DMS 273 treated with DMSO at 0.1 percent for 48 hours (cell line): ENCODE measurements at regions not wholly inside any gene's neighbourhood (a gene's known extent, or its start where the extent isn't known, plus 50 kb on each side); places are given as distances from the start of the nearest gene placed in this dataset.
"Not testable (repeated sequence)": the region's sequence is repeated elsewhere in the genome, so short reads cannot be mapped to it uniquely, and the experiment has no call there.

Experiments
- DNase-seq: peaks from one replicate; lab custom pipeline; 2025; lab: John Stamatoyannopoulos, UW

DNA sequence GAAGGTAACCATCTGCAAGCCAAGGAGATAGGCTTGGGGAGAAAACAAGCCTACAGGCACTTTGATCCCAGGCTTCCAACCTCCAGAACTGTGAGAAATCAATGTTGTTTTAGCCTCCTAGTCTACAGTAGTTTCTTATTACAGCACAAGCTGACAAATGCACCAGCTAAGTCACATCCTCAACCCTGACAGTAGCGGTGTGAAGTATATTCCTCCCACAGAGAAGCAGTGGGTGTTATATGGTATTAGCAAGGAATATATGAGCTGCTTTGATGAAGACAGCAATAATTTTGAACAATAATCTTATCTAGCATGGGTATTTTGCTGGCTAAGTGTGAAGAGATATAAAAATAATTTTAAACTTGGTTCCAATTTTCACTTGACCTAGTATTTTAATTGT lies 2415.0 kb downstream of the ARAP2 start:
- not testable (repeated sequence) for DNase-seq

DNA sequence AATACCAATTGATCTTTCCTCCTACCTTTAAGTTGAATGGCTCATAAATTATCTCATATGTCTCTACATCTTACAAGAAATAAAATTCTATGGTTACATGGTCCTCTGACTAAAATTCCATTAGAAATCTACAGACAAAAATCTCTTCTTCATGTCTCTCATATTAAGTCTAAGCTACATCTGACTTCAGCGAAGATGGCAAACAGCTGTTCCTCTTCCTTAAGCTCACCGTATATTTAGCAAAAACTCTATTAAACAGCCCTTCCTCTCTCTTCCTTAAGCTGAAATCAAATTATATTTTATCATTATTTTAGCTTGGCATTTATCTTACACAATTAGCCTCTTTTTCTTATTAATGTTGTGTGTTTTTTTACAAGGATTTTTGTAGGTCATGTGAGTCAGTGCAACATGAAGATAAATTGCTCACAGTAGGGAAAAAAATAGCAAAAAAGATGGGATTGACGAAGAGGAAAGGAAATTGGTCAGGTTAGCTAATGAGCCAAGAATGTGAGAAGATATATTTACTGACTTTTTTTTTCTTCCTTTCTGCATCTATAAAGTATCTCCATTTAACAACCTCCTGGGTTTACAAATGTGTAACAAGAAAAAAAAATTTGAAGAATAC lies 2412.8 kb downstream of the ARAP2 start:
- DNase-seq, result no peak

DNA sequence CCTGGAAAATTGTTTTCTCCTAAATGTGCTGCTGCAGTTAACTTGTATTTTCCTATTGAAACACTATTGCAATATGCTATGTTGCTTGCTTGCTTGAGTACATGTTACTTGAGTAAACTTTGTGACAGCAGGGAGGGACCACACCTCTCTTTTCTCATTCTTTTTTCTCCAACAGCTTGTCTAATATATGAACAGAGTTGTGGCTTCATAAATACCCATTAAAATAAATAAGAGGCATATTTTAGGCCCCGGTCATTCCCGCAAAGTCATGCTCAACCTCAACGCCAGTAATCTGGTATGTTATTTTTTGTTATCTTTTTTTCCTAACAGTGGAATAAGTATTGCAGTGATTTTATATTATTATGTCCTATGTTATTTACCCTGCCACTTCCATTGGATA lies 2408.6 kb downstream of the ARAP2 start:
- DNase-seq, result not testable (repeated sequence)

DNA sequence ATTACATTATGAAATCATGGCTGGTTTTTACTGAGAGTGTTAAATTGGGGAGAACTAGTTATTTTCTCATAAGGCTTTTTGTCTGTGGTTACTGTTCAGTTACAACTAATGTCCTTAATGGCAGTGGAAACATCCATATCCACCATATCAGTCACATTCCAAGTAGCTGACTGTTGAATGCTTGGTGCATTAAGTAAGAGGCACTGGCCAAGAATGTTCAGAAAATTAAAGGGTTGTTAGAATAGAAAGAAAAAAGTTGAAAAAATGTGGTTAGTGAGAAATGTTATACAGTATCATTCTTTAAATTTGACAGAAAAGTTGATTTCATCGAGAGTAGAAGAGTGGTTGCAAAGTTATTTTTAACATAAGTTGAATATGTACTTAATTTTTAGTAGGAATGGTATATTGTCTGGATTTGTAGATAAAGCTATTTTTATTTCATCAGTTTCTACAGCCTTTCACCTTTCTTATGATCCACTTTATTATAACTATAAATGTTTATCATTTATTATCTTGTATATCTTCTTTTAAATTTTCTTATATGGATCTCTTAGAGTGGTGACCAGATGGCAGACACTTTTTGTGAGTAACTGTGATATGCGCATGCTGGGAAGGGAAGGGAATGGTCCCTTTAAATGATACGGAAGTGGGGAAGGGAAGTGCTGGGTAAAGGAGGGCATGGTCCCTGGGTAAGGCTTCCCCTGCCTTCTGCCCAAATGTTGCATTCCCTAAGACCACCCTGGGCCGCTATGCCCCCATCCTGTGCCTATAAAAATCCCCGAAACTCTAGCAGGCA lies 2407.1 kb downstream of the ARAP2 start:
- no peak for DNase-seq

DNA sequence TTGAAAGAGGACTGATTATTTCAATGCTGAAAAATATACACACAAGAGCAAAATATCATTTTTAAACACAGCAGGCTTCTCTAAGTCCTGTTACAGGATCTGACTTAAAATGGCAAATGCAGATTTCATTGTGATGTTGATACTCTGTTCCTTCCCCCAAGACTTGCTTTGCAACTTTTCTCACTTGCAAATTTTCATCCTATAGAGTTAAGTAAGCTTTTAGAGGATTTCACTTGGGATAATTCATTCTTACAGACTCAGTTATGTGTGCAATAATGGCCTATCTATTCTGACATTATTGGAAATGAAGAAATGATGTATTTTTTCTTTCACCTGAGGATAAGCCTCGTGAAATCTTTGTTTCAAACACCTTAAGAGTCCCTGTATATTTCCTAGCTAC lies 2403.2 kb downstream of the ARAP2 start:
- no peak for DNase-seq

DNA sequence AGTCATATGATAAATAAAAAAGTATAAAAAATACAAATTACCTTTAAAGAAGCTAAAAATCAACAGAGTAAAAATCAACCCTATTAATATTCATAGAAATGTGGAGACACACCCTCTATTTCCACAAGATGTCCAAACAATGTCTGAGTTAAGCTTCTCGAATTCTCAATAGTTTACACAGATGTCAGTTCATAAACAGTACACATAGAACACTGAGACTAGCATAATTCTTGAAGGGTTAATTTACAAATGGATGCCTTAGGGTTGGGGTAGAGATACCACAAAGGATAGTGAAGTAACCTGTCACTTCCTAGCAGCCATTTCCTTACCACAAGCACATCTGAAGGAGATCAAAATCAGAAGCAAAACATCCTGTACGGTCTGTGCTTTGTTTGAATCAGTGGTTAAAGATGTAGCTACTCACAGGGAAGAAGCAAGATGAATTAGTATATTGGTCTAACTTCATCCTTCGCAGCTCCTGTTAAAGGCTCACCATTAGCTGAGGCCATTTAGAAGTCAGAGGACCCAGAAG lies 2393.9 kb downstream of the ARAP2 start:
- no peak for DNase-seq

DNA sequence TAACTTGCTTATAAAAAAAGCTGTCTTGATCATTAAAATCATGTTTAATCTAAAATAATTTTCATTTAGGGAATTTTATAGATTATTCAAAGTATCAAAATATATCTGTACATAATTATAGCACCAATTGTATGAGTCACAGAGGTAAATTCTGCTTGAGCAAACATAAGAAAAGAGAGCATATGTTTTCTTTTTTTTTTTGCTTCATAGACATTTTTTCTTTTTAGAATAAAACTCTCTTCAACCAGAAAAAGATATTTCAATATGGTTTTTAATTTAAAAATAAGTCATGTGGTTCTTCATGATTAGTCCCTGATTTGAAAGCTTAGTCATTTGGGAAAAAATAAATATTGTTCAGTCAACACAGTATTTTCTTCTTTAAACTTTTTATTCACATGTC lies 2390.6 kb downstream of the ARAP2 start:
- not testable (repeated sequence) for DNase-seq

DNA sequence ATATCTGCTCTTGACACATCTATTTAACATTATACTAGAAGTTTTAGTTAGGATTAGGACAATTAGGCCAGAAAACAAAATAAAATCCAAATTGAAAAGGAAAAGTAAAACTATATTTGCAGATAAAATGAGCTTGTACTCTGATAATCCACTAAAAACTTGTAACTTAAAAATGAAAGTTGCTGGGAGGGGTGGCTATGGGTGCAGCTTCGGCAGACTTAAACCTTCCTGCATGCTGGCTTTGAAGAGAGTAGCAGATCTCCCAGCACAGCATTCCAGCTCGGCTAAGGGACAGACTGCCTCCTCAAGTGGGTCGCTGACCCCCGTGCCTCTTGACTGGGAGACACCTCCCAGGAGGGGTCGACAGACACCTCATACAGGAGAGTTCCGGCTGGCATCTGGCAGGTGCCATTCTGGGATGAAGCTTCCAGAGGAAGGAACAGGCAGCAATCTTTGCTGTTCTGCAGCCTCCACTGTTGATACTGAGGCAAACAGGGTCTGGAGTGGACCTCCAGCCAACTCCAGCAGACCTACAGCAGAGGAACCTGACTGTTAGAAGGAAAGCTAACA lies 2379.9 kb downstream of the ARAP2 start:
- DNase-seq, result no peak

DNA sequence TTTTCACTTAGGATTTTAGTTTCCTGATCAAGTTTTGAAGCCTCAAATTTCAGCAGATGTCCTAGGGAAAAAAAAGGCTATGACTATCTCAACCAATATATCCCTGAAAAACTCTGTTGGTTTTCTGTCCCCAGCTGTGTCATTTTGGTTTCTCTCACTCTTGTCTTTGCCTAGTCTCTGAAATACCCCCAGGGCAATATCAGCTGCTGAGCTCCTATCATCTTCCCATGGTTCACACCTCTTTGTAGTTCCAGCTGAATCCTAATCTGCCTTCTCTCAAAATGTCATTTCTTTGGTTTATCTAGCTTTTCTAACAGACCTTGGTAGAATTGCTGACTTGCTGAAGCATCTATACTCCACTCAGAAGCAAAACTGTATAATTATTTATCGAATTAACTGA lies 2370.5 kb downstream of the ARAP2 start:
- no peak for DNase-seq

DNA sequence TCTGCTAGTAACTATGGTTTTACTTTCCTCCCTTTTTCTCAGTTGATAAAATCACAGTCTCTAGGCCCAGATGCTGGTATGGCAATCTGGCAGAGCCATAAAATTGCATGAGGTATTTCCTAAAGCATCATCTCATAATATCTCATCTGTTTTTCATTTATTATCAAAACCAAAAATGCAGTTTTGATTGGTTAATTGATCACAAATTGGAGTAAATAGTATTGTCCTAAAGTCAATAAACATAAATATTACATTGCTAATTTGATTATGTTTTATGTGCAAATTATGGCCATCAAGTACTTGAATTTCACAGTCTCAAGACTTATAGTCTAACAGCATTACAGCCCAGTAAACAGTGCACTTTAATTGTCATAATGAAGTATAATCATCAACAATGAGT lies 2365.6 kb downstream of the ARAP2 start:
- DNase-seq, result no peak

DNA sequence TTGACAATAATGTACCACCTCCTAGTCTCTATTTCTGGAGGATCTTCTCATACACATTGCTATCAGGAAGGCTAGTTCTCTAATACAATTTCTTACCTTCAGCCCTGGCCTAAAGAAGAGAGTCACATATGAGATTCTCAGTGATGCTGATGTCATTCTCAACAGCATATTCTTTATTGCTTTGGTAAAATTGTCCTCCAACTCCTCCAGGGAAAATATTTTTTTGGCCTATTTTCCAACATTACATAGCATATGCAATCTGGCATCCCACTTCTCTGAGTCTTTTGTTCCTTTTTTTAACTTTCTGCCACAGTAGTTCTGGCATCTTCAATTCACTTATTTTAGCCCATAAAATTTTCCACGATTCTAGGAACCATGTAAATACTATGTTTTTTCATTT lies 2363.1 kb downstream of the ARAP2 start:
- DNase-seq, result no peak

DNA sequence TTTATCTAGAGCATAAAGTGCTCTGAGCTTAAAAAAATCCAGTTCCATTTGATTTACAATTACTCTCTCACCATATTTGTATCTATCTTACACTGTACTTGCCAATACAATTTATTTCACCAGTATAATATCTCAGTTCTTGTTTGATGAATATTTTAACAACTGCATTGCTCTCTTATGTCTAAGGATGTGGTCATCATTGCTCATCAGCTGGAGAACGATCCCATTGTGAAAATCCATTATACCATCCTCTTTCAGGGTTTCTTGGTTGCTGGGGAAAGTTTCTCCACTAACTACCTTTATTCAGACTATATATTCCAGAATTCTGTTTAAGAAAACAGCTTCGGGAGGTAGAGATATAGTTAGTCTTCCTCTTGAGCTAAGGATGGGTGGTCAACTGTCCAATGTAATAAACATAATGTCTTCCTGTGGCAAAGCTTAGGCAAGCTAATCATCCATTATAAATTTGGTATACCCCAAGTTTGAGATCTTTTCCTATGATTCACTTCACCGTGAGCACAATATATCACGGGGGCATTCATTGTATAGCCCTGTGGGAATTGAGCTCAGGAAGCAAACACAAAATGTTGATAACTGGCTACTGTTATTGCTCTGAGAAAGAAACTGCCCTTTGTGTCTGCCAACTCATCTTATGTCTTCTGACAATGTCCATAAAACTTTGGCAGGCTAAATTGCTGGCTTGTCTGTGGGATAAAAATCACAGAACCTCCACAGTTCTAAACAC lies 2361.9 kb downstream of the ARAP2 start:
- DNase-seq, result no peak

DNA sequence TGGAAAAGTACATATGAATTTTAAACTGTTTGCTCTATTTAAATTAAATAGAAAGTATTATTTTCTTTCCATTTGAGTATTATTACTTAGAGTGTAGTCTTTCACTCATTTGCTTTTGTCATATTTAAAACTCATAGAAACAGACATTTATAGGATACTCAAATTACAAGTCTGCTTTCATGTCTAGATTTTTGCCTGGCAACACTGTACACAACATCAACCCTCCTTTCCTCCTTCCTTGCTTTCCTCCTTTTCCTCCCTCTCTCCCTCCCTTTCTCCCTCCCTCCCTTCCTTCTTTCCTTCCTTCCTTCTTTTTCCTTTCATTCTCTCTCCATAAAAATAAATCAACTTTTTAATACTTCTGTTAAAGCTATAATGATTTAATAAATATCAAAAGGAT lies 2361.2 kb downstream of the ARAP2 start:
- DNase-seq, result no peak

DNA sequence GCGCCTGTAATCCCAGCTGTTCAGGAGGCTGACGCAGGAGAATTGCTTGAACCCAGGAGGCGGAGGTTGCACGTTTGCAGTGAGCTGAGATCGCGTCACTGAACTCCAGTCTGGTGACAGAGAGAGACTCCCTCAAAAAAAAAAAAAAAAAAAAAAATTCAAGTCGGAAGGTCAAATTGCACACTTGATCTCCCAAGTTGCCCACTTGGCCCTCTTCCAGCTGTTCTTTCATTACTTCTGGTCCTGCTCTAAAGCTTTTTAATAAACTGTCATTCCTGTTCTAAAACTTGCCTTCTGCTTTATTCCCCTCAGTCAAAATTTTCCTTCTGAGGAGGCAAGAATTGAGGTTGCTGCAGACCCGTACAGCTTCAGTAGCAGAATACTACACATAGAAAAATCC lies 2358.0 kb downstream of the ARAP2 start:
- no peak for DNase-seq

DNA sequence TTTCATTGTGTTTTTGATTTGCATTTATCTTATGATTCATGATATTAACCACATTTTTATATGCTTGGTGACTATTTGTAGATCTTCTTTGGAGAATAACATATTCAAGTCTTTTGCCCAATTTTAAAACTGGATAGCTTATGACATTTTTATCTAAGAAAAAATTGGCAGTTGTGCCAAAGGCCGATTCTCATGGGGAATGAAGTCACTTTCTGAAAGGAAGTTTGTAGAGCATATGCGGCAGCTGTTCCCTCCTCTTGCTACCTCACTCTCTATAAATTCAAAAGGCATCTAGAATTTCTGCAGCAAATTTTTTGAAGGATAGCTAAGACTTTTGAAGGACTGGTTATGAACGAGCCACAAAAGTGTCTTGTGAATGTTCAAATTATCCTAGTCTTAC lies 2353.5 kb downstream of the ARAP2 start:
- no peak for DNase-seq

DNA sequence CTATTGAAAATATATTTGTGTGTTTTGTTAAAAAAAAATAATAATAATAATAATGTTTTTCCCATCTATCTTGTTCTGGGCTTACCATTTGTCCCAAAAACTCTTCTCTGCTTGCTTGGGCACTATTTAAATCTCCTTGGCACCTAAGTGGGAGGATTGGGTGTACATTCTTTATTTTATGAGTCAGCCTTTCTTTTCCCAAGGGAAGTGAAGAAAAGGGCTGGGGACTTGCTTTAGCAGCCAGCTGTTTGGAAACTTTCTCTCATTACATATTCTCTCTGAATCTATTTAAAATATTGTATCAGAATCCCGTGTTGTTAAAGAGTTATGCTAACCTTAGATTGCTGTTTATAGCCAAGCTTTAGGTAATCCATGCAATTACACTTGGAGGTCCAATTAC lies 2332.4 kb downstream of the ARAP2 start:
- no peak for DNase-seq

DNA sequence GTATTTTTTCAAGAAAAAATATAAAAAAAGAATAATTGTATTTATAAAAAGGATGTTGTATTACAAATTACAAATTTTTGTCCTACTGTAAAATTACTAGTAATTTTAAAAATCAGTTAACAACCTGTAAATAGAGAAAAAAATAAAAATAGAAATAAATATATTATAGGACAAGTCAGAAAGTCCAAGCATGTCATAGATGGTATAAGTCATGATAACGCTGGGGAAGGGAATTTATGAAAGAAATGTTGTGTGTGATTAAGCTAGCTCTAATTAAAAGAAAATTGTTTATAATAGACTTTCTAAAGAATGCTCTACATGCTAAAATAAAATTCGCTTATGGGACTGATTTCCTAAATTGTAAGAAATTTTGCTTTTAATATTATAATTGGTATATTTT lies 2329.9 kb downstream of the ARAP2 start:
- no peak for DNase-seq

DNA sequence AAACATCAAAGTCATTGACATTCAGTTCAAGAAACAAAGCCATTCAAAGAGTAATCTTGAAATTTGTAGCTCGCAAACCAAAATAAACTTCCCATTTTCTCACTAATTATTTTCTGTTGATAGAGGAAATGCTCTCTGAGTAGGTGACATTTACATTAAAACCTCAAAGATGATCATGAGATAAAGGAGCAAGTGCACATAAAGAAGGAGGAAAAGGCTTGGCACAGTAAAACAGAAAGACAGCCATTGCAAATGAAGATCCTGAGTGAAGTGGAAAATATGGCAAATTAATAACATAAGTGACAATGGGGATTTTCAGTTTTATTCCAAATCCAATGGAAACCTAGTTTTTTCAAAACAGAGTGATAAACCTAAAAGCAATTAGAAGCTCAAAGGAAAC lies 2320.8 kb downstream of the ARAP2 start:
- DNase-seq, result no peak

DNA sequence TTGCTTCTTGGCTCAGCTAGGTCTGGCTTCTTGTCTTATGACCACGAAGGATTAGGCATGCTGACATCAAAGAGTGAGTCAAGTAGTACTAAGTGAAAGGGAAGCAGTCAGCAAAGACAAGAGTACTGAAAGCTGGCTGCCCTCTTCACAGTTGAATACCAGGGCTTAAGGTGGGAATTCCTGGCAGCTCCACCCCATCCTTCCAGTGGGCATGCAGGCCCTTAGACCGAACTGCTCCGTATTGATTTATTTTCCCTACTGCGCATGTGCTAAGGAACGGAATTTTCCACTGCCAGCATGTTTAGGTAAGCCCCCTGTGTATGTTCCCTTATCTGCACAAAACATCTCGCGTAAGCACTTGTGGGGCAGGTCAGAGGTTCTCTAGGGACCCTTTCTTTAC lies 2320.1 kb downstream of the ARAP2 start:
- no peak for DNase-seq

DNA sequence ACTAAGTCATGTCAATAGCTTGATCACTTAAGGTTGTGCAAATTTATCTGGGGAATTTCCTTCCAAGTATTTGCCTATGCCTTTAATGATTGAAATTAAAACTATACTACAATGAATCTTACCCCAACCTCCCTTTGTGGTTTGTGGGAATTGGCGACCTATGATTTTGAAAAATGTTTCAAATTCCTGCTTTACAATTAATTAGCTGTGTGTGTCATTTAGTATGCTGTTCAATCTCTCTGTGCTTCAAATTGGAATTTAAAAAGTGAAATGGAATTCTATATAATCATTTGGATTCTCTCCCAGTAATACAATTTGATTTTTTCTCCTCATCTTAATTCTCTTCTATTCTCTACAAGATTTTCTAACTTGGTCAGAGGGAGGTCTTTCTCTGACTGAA lies 2319.5 kb downstream of the ARAP2 start:
- no peak for DNase-seq

DNA sequence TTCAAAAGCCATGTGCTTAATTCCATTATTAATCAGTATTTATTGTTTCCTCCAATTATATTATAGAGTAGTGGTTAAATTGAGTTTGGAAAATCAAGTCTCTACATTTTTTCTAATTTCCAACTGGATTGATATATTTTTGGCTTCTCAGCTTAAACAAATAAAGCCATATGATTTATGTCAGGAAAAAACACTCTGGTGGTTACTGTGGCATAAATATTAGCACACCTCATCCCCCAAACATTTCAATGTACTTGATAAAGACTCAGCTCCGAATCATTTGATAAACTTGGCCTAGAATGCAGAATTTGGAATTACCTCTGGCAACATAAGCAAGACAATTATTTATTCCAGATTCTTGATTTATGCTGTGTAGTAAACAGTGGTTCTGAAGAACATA lies 2313.8 kb downstream of the ARAP2 start:
- DNase-seq, result no peak

DNA sequence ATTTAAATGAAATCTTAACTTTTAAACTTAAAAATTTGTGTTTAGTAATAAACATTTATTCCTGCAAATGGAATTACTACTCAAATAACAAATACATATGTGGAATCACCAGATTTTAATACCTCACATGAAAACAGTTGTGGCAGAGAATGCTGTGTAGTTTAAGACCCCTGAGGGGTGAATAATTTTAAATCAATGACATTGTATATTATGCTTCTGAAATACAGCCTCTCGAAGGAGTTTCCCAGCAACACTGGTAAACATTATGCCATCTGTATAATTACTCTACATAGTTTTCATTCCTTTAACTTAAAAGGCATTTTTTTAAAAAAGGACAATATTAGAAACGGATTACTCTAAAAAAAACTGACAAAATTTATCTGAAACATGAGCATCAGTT lies 2313.3 kb downstream of the ARAP2 start:
- DNase-seq, result no peak

DNA sequence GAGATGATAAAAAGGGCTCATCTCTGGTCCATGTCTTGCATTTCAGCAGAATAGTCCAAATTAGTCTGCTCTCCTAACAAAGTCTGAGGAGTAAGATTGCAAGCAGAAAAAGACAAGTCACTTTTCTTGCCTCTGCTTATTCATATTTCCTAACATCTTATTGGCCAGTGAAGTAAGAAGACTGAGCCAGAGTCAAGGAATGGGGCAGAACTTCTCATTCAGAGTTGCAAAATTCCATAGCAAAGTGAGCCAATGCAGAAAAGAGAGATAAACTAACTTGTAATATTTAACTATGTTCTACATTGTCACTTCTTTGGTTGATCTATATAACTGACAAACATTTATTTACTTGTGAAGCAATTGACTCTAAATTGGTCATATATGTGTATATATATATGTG lies 2304.0 kb downstream of the ARAP2 start:
- DNase-seq, result no peak
